Endothelial cell of umbilical vein (primary cell): ENCODE measurements at regions not wholly inside any gene's neighbourhood (a gene's known extent, or its start where the extent isn't known, plus 50 kb on each side); places are given as distances from the start of the nearest gene placed in this dataset.

Source experiments
- BruUV-seq: library from RNA; stranded (reverse); fragments of 400-500 nt; replicated peaks from 2 replicates; lab custom pipeline; 2021; lab: Mats Ljungman, UMichigan
- CTCF ChIA-PET: fragments of 300-600, 350-600 bp; sonication (Branson Sonifier 250); formaldehyde crosslinking; loops from one replicate; lab custom pipeline; 2021; ENCODE audit warnings: antibody characterized with exemption, inconsistent platforms; lab: Charles Lee
- POLR2A ChIA-PET: fragments of 300-600, 350-600 bp; sonication (Branson Sonifier 250); formaldehyde crosslinking; loops from one replicate; lab custom pipeline; 2021; ENCODE audit warnings: antibody characterized with exemption, inconsistent platforms; lab: Charles Lee
- DNase-seq: peaks from one replicate; pipeline ENCODE4 v3.0.0-alpha.2; 2011; ENCODE audit warnings: low read depth, low spot score
- FAIRE-seq: peaks from 2 replicates; lab custom pipeline; 2011; peaks lifted over from hg19 to GRCh38; lab: Jason Lieb, UNC
- H2AFZ ChIP-seq: 2 replicates; pipeline ENCODE4 v1.6.0; 2012; ENCODE audit warnings: low read depth, low read length, control low read depth, inconsistent platforms
- H3K27ac ChIP-seq: 2 replicates; pipeline ENCODE4 v1.5.1; 2011; ENCODE audit warnings: low read depth, mild to moderate bottlenecking, control low read depth, low read length, moderate library complexity; ENCODE audit not compliant: insufficient read depth
- H3K27me3 ChIP-seq, 2 experiments: 2 replicates each; pipeline versions ENCODE4 v1.6.0 to v1.6.1; 2011; ENCODE audit warnings: low read length in 2 of 2, mixed read lengths in 1 of 2; ENCODE audit not compliant: control insufficient read depth in 2 of 2, insufficient read depth in 2 of 2
- H3K36me3 ChIP-seq, 2 experiments: 2 replicates in 1 of 2; 3 replicates in 1 of 2; pipeline ENCODE4 v1.5.1; 2011; ENCODE audit warnings: low read length in 2 of 2, mild to moderate bottlenecking in 1 of 2, moderate library complexity in 1 of 2; ENCODE audit not compliant: control insufficient read depth in 2 of 2, insufficient read depth in 2 of 2; ENCODE audit errors: extremely low read depth in 1 of 2
- H3K4me1 ChIP-seq: 3 replicates; pipeline ENCODE4 v1.5.1; 2011; ENCODE audit warnings: mild to moderate bottlenecking, low read length; ENCODE audit not compliant: control insufficient read depth, insufficient read depth; ENCODE audit errors: extremely low read depth
- H3K4me2 ChIP-seq: 2 replicates; pipeline ENCODE4 v1.6.1; 2011; ENCODE audit warnings: low read length, control low read depth, mixed read lengths; ENCODE audit not compliant: insufficient read depth
- H3K4me3 ChIP-seq, 3 experiments: fragments of 200-600 bp in 1 of 3; sonication (generic), shearing (Covaris generic) in 1 of 3; replicated peaks in 1 of 3; 2 replicates each; pipeline ENCODE4 v1.5.1; 2011 to 2016; ENCODE audit warnings: control low read depth in 3 of 3, low read length in 3 of 3, mild to moderate bottlenecking in 2 of 3, inconsistent platforms in 1 of 3, low read depth in 1 of 3, moderate library complexity in 1 of 3; ENCODE audit not compliant: insufficient read depth in 1 of 3
- H3K79me2 ChIP-seq: 2 replicates; pipeline ENCODE4 v1.6.0; 2012; ENCODE audit warnings: low read length, inconsistent platforms; ENCODE audit not compliant: control insufficient read depth, insufficient read depth
- H3K9ac ChIP-seq: replicated peaks from 2 replicates; pipeline ENCODE3; 2011; ENCODE audit warnings: low read length, control low read depth; ENCODE audit not compliant: insufficient read depth; ENCODE audit errors: extremely low read depth
- H3K9me1 ChIP-seq: replicated peaks from 3 replicates; pipeline ENCODE4 v1.6.0; 2011; ENCODE audit warnings: mild to moderate bottlenecking, low read length; ENCODE audit not compliant: control insufficient read depth, insufficient read depth; ENCODE audit errors: extremely low read depth
- H3K9me3 ChIP-seq: replicated peaks from 2 replicates; pipeline ENCODE4 v1.5.1; 2012; ENCODE audit warnings: low read length, inconsistent platforms; ENCODE audit not compliant: control insufficient read depth, insufficient read depth
- H4K20me1 ChIP-seq: replicated peaks from 2 replicates; pipeline ENCODE3; 2011; ENCODE audit warnings: mild to moderate bottlenecking, low read length; ENCODE audit not compliant: control insufficient read depth, insufficient read depth; ENCODE audit errors: extremely low read depth
- CTCF ChIP-seq, 2 donors: IDR thresholded peaks; 1 replicate in 1 of 2; 2 replicates in 1 of 2; pipeline ENCODE4 v1.5.1; 2011; ENCODE audit warnings: low read length in 2 of 2, mild to moderate bottlenecking in 2 of 2, moderate library complexity in 2 of 2, control low read depth in 1 of 2, inconsistent platforms in 1 of 2, low read depth in 1 of 2; ENCODE audit not compliant: insufficient read depth in 1 of 2; ENCODE audit errors: extremely low read depth in 1 of 2
- EZH2 ChIP-seq: IDR thresholded peaks from 2 replicates; pipeline ENCODE4 v1.6.1; 2012; ENCODE audit warnings: borderline replicate concordance, low read depth, mild to moderate bottlenecking, moderate library complexity, low read length, inconsistent platforms; ENCODE audit not compliant: severe bottlenecking
- FOS ChIP-seq: IDR thresholded peaks from 2 replicates; pipeline ENCODE4 v1.6.1; 2011; ENCODE audit warnings: mild to moderate bottlenecking, low read length, moderate library complexity, borderline replicate concordance; ENCODE audit not compliant: insufficient read depth
- GATA2 ChIP-seq: IDR thresholded peaks from 2 replicates; pipeline ENCODE4 v1.7.0; 2011; ENCODE audit warnings: low read depth, mild to moderate bottlenecking, moderate library complexity, mixed read lengths, low read length; ENCODE audit not compliant: insufficient read length, insufficient read depth
- JUN ChIP-seq: IDR thresholded peaks from 2 replicates; pipeline ENCODE4 v1.6.1; 2011; ENCODE audit warnings: borderline replicate concordance, low read depth; ENCODE audit not compliant: insufficient read length, insufficient read depth
- MAX ChIP-seq: IDR thresholded peaks from 2 replicates; pipeline ENCODE4 v1.6.1; 2011; ENCODE audit not compliant: insufficient read depth, insufficient read length
- MYC ChIP-seq: IDR thresholded peaks from one replicate; pipeline ENCODE4 v1.6.1; 2011; ENCODE audit warnings: mild to moderate bottlenecking, low read depth, low read length
- POLR2A ChIP-seq: IDR thresholded peaks from 2 replicates; pipeline ENCODE4 v1.6.1; 2012; ENCODE audit warnings: low read depth, mild to moderate bottlenecking, control low read depth, low read length
- POLR2AphosphoS5 ChIP-seq: IDR thresholded peaks from 2 replicates; pipeline ENCODE4 v1.6.1; 2012; ENCODE audit warnings: low read depth, mild to moderate bottlenecking, control low read depth, low read length, moderate library complexity; ENCODE audit not compliant: insufficient read depth
- dilution Hi-C: fragments of 300-500 bp; cut with MboI; formaldehyde crosslinking; loops from one replicate; pipeline ENCODE4 v1.15.0; 2019; ENCODE audit warnings: low sequenced_read_pairs; ENCODE audit not compliant: extremely low pct_ligation_motif_present
- intact Hi-C: fragments of 100-400 bp; cut with micrococcal nuclease; formaldehyde crosslinking; loops from one replicate; pipeline ENCODE4 v1.10.0; 2022

- H3K9me1 ChIP-seq = no peaks in the 10 kb centered on the region
- no peak overlapping the region for H3K4me2 ChIP-seq
- DNase-seq (no peak), FAIRE-seq (no peak)
- dilution Hi-C loops (no loop called here), intact Hi-C loops (no loop called here)
- H2AFZ ChIP-seq = no peak overlapping the region
- no TSS peak for BruUV-seq
- H3K9me3 ChIP-seq = no peaks in the 10 kb centered on the region
- TF ChIP-seq MAX = no peak
- no peak for TF ChIP-seq FOS
- no peak for TF ChIP-seq MYC
- no peak for TF ChIP-seq CTCF (IDR thresholded peaks at IDR 0.05; ENCODE audit: extremely low read depth in 1 of 2, insufficient read depth in 1 of 2, low read depth in 1 of 2, low read length in 2 of 2)
- TF ChIP-seq JUN = no peak
- no peak for TF ChIP-seq POLR2AphosphoS5
- no peak for TF ChIP-seq POLR2A
- no peak for TF ChIP-seq GATA2
- TF ChIP-seq EZH2 = no peak
- CTCF ChIA-PET = interaction anchor here (0.8 kb wide), 1 partner anchor 16 kb away, joined by 3 read pairs; no protein-coding TSS in a partner anchor
- H4K20me1 ChIP-seq = no peaks in the 10 kb centered on the region
- H3K27me3 ChIP-seq = no peaks in the 10 kb centered on the region
- no peak overlapping the region for H3K4me3 ChIP-seq
- no peak overlapping the region for H3K9ac ChIP-seq
- no peaks in the 10 kb centered on the region for H3K79me2 ChIP-seq
- no peaks in the 10 kb centered on the region for H3K4me1 ChIP-seq
- no peaks in the 10 kb centered on the region for H3K36me3 ChIP-seq
- POLR2A ChIA-PET = no interaction called here
- H3K27ac ChIP-seq = no peak overlapping the region
Observed at GRCh38 chr6:145318952-145319351, 416.4 kb downstream of the EPM2A start.
